KMS-11 (cell line): ENCODE measurements at regions not wholly inside any gene's neighbourhood (a gene's known extent, or its start where the extent isn't known, plus 50 kb on each side); places are given as distances from the start of the nearest gene placed in this dataset.
"Not testable (repeated sequence)": the region's sequence is repeated elsewhere in the genome, so short reads cannot be mapped to it uniquely, and the experiment has no call there.

ENCODE experiments used
- H2AFZ ChIP-seq: fragments of 200-600 bp; sonication (generic); 2 replicates; pipeline ENCODE4 v1.6.1; 2016; ENCODE audit warnings: antibody characterized with exemption, mixed run types, low read depth
- H3K27ac ChIP-seq: fragments of 200-600 bp; sonication (generic); 2 replicates; pipeline ENCODE4 v1.6.1; 2016; ENCODE audit warnings: mild to moderate bottlenecking, mixed run types
- H3K27me3 ChIP-seq: fragments of 200-600 bp; sonication (generic); 2 replicates; pipeline ENCODE4 v1.6.1; 2017; ENCODE audit warnings: mild to moderate bottlenecking, low read depth, mixed run types, moderate library complexity; ENCODE audit not compliant: insufficient read depth
- H3K36me3 ChIP-seq: fragments of 200-600 bp; sonication (generic); 2 replicates; pipeline ENCODE4 v1.6.1; 2017; ENCODE audit warnings: mild to moderate bottlenecking, mixed run types; ENCODE audit not compliant: insufficient read depth
- H3K4me1 ChIP-seq: fragments of 200-600 bp; sonication (generic); 2 replicates; pipeline ENCODE4 v1.6.1; 2016; ENCODE audit warnings: mild to moderate bottlenecking, low read depth, mixed run types; ENCODE audit not compliant: poor library complexity, severe bottlenecking
- H3K4me2 ChIP-seq: fragments of 200-600 bp; sonication (generic); 2 replicates; pipeline ENCODE4 v1.7.0; 2016; ENCODE audit warnings: mild to moderate bottlenecking, mixed run types
- H3K4me3 ChIP-seq: fragments of 200-600 bp; sonication (generic); IDR thresholded peaks from 2 replicates; pipeline ENCODE4 v1.6.1; 2017; ENCODE audit warnings: low read depth, low read length, mixed read lengths; ENCODE audit not compliant: insufficient read depth
- H3K79me2 ChIP-seq: fragments of 200-600 bp; sonication (generic); 2 replicates; pipeline ENCODE4 v1.6.1; 2016; ENCODE audit warnings: low read depth, mixed run types; ENCODE audit not compliant: insufficient read depth
- H3K9ac ChIP-seq: fragments of 200-600 bp; sonication (generic); 2 replicates; pipeline ENCODE4 v1.6.1; 2016; ENCODE audit warnings: mild to moderate bottlenecking, mixed run types
- H4K20me1 ChIP-seq: fragments of 200-600 bp; sonication (generic); 2 replicates; pipeline ENCODE4 v1.6.1; 2016; ENCODE audit warnings: mild to moderate bottlenecking, mixed run types; ENCODE audit not compliant: insufficient read depth
- TF ChIP-seq, protein P1 (sequence below): fragments of 200-600 bp; sonication (generic); conservative IDR thresholded peaks from 2 replicates; pipeline ENCODE4 v1.6.1; 2017; ENCODE audit warnings: low read depth, mild to moderate bottlenecking, antibody characterized with exemption, low read length, moderate library complexity, mixed read lengths

DNA sequence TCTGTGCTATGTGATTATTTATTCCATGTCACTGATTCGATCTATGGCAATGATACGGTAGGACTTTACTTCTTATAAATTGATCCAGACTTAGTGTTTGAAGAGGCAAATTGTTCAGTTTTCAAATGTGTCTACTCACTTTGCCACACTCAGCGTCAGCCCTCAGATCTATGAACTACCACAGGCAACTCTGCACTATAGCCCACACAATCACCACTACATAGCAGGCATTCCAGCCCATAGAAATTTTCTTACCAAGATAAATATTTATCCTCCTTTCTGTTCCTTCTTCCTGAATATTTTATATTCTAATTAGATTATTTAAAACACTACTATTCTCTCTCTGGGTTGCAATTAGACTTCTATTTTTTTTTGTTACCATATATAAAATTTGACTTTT lies 776.1 kb downstream of the BRINP3 start:
- Histone ChIP-seq H3K4me1 (no peaks in the 10 kb centered on the region), H4K20me1 (no peaks in the 10 kb centered on the region), H3K27me3 (no peaks in the 10 kb centered on the region), H3K27ac (no peak overlapping the region), H3K79me2 (no peaks in the 10 kb centered on the region), H3K4me3 (no peak overlapping the region), H3K4me2 (no peak overlapping the region), H3K36me3 (no peaks in the 10 kb centered on the region), H3K9ac (no peak overlapping the region), H2AFZ (no peak overlapping the region)
- TF ChIP-seq, protein P1, sequence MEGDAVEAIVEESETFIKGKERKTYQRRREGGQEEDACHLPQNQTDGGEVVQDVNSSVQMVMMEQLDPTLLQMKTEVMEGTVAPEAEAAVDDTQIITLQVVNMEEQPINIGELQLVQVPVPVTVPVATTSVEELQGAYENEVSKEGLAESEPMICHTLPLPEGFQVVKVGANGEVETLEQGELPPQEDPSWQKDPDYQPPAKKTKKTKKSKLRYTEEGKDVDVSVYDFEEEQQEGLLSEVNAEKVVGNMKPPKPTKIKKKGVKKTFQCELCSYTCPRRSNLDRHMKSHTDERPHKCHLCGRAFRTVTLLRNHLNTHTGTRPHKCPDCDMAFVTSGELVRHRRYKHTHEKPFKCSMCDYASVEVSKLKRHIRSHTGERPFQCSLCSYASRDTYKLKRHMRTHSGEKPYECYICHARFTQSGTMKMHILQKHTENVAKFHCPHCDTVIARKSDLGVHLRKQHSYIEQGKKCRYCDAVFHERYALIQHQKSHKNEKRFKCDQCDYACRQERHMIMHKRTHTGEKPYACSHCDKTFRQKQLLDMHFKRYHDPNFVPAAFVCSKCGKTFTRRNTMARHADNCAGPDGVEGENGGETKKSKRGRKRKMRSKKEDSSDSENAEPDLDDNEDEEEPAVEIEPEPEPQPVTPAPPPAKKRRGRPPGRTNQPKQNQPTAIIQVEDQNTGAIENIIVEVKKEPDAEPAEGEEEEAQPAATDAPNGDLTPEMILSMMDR = no peak

DNA sequence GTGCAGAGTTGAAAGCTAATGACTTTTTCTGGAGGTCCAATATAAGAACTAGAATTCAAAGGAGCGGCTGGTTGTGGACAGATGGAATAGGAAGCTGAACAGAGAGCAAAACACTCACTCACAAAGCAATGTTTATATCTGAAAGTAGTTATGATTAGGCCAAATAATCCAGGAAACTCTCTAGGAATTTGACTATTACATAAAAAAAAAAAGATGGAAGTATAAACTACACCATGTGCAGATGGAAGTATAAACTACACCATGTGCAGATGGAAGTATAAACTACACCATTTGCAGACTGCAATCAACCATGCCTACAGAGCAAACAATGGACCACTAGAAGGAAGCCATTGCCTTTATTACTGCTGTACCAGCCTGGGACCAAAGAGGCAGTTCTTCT lies 771.1 kb downstream of the BRINP3 start:
- TF ChIP-seq, protein P1 = no peak
- Histone ChIP-seq H3K27me3 (no peaks in the 10 kb centered on the region), H4K20me1 (no peaks in the 10 kb centered on the region), H3K4me2 (no peak overlapping the region), H2AFZ (no peak overlapping the region), H3K9ac (no peak overlapping the region), H3K27ac (no peak overlapping the region), H3K36me3 (no peaks in the 10 kb centered on the region), H3K79me2 (no peaks in the 10 kb centered on the region), H3K4me3 (no peak overlapping the region), H3K4me1 (no peaks in the 10 kb centered on the region)

DNA sequence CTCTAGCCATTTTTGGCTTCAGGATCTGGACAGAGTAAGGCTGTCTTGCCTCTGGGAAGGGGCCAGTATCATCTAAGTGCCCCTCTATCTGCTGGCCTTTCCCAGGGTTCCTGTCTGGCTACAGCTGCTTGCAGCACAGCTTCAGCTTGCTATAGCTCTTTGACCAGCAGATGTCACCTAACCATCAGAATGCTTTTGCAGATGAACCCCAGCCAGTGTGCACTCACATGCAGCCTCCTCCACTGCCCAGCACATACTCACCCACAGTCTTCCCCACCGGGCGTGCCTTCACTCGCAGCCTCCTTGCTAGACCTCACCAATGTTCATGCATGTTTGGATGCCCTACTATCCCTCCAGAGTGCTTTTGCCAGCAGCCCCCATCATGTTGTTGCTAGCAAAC lies 769.0 kb downstream of the BRINP3 start:
- Histone ChIP-seq H3K36me3 (no peaks in the 10 kb centered on the region), H2AFZ (no peak overlapping the region), H3K4me1 (no peaks in the 10 kb centered on the region), H3K79me2 (no peaks in the 10 kb centered on the region), H3K9ac (no peak overlapping the region), H4K20me1 (no peaks in the 10 kb centered on the region), H3K27me3 (no peaks in the 10 kb centered on the region), H3K4me3 (no peak overlapping the region), H3K4me2 (no peak overlapping the region), H3K27ac (no peak overlapping the region)
- TF ChIP-seq, protein P1 = no peak

DNA sequence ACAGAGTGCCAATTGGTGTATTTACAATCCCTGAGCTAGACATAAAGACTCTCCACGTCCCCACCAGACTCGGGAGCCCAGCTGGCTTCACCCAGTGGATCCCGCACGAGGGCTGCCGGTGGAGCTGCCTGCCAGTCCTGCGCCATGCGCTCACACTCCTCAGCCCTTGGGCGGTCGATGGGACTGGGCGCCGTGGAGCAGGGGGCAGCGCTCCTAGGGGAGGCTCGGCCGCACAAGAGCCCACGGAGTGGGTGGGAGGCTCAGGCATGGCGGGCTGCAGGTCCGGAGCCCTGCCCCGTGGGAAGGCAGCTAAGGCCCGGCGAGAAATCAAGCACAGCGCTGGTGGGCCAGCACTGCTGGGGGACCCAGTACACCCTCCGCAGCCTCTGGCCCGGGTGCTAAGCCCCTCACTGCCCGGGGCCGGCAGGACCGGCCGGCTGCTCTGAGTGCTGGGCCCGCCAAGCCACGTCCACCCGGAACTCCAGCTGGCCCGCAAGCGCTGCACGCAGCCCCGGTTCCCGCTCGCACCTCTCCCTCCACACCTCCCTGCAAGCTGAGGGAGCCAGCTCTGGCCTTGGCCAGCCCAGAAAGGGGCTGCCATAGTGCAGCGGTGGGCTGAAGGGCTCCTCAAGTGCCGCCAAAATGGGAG lies 759.4 kb downstream of the BRINP3 start:
- not testable (repeated sequence) for H3K4me1 ChIP-seq, H3K9ac ChIP-seq, H2AFZ ChIP-seq

DNA sequence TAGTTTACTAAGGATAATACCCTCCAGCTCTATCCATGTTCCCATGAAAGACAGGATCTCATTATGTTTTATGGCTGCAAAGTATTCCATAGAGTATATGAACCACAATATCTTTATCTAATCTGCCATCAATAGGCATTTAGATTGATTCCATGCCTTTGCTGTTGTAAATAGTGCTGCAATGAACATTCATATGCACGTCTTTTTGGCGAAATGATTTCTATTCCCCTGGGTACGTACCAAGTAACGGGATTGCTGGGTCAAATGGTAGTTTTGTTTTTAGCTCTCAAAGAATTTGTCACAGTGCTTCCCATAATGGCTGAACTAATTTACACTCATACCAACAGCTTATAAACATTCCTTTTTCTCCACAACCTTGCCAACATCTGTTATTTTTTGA lies 750.9 kb downstream of the BRINP3 start:
- no peaks in the 10 kb centered on the region for H3K36me3 ChIP-seq
- TF ChIP-seq, protein P1 = no peak
- no peak overlapping the region for H3K4me2 ChIP-seq
- H3K27ac ChIP-seq = no peak overlapping the region
- H3K79me2 ChIP-seq = no peaks in the 10 kb centered on the region
- no peak overlapping the region for H3K4me3 ChIP-seq
- H3K27me3 ChIP-seq = no peaks in the 10 kb centered on the region
- H4K20me1 ChIP-seq = no peaks in the 10 kb centered on the region
- no peak overlapping the region for H2AFZ ChIP-seq
- H3K4me1 ChIP-seq = no peaks in the 10 kb centered on the region
- H3K9ac ChIP-seq = no peak overlapping the region

More for the DNA sequence above, 759.4 kb downstream of the BRINP3 start:
- H3K36me3 ChIP-seq, H3K27me3 ChIP-seq, H3K79me2 ChIP-seq, H4K20me1 ChIP-seq, H3K4me2 ChIP-seq, H3K4me3 ChIP-seq, H3K27ac ChIP-seq: not testable (repeated sequence)
